WTC11 (cell line): ENCODE measurements at regions not wholly inside any gene's neighbourhood (a gene's known extent, or its start where the extent isn't known, plus 50 kb on each side); places are given as distances from the start of the nearest gene placed in this dataset.
A peak's percentile ranks its signal among the peaks of the same experiment; 100 is the strongest.
"Not testable (repeated sequence)": the region's sequence is repeated elsewhere in the genome, so short reads cannot be mapped to it uniquely, and the experiment has no call there.

ENCODE experiments used
- ATAC-seq: fragments of 200-7000 bp; cut with Tn5 transposase; 2 replicates; pipeline ENCODE4 v1.10.0; 2021; ENCODE audit warnings: mild to moderate bottlenecking, moderate library complexity
- CTCF ChIA-PET: fragments of 300-600 bp; sonication (Branson Sonifier 250); formaldehyde crosslinking; loops from one replicate; lab custom pipeline; 2021; ENCODE audit warnings: antibody characterized with exemption; lab: Charles Lee
- POLR2A ChIA-PET: fragments of 350-600 bp; sonication (Branson Sonifier 250); formaldehyde crosslinking; loops from one replicate; lab custom pipeline; 2021; ENCODE audit warnings: antibody characterized with exemption; lab: Charles Lee
- DNase-seq: peaks from one replicate; pipeline ENCODE4 v3.0.0; 2021; ENCODE audit warnings: low spot score
- H3K27ac Mint-ChIP-seq: 2 replicates; pipeline ENCODE4 v1.8.0; 2021; ENCODE audit warnings: mixed read lengths
- H3K27me3 Mint-ChIP-seq: 2 replicates; pipeline ENCODE4 v1.8.0; 2021; ENCODE audit warnings: low read depth, mild to moderate bottlenecking, moderate library complexity, mixed read lengths
- H3K36me3 Mint-ChIP-seq: 2 replicates; pipeline ENCODE4 v1.8.0; 2021; ENCODE audit warnings: mixed read lengths
- H3K4me1 Mint-ChIP-seq: 2 replicates; pipeline ENCODE4 v1.8.0; 2022; ENCODE audit warnings: mixed read lengths
- H3K4me3 Mint-ChIP-seq: 2 replicates; pipeline ENCODE4 v1.8.0; 2021; ENCODE audit warnings: mild to moderate bottlenecking, moderate library complexity, mixed read lengths
- H3K9me3 Mint-ChIP-seq: 2 replicates; pipeline ENCODE4 v1.8.0; 2021; ENCODE audit warnings: mixed read lengths
- EMX1 ChIP-seq: fragments of 250-450 bp; sonication (Bioruptor Pico); IDR thresholded peaks from 2 replicates; pipeline ENCODE4 v1.8.0; 2021; ENCODE audit warnings: mild to moderate bottlenecking
- FOXP1 ChIP-seq: sonication (generic); formaldehyde crosslinking; IDR thresholded peaks from 2 replicates; pipeline ENCODE4 v1.8.0; 2022; ENCODE audit warnings: missing genetic modification reagents, mild to moderate bottlenecking, moderate library complexity, borderline replicate concordance
- FOXP4 ChIP-seq: sonication (generic); formaldehyde crosslinking; IDR thresholded peaks from 2 replicates; pipeline ENCODE4 v1.8.0; 2022; ENCODE audit warnings: mild to moderate bottlenecking, missing genetic modification reagents
- NR3C1 ChIP-seq: sonication (generic); formaldehyde crosslinking; conservative IDR thresholded peaks from 2 replicates; pipeline ENCODE4 v1.8.1; 2023; ENCODE audit warnings: low read depth, mild to moderate bottlenecking, missing genetic modification reagents
- RELA ChIP-seq: sonication (generic); formaldehyde crosslinking; IDR thresholded peaks from 2 replicates; pipeline ENCODE4 v1.8.1; 2022; ENCODE audit warnings: missing genetic modification reagents, mild to moderate bottlenecking, borderline replicate concordance
- ZMAT4 ChIP-seq: fragments of 250-450 bp; sonication (Bioruptor Pico); IDR thresholded peaks from 2 replicates; pipeline ENCODE4 v1.9.0; 2021; ENCODE audit warnings: mild to moderate bottlenecking
- ZNF138 ChIP-seq: sonication (generic); formaldehyde crosslinking; conservative IDR thresholded peaks from 2 replicates; pipeline ENCODE4 v1.8.1; 2022; ENCODE audit warnings: mild to moderate bottlenecking, moderate library complexity, missing genetic modification reagents
- ZNF232 ChIP-seq: sonication (generic); formaldehyde crosslinking; IDR thresholded peaks from 2 replicates; pipeline ENCODE4 v1.8.0; 2022; ENCODE audit warnings: mild to moderate bottlenecking, missing genetic modification reagents
- ZNF396 ChIP-seq: fragments of 250-450 bp; sonication (Bioruptor Pico); IDR thresholded peaks from 2 replicates; pipeline ENCODE4 v1.8.0; 2021; ENCODE audit warnings: mild to moderate bottlenecking, moderate library complexity, borderline replicate concordance
- TF ChIP-seq, protein P1 (sequence below): sonication (generic); formaldehyde crosslinking; conservative IDR thresholded peaks from 2 replicates; pipeline ENCODE4 v1.8.1; 2023; ENCODE audit warnings: mild to moderate bottlenecking, low read depth, missing genetic modification reagents, moderate library complexity
- TF ChIP-seq, protein P2 (sequence below): sonication (generic); formaldehyde crosslinking; IDR thresholded peaks from 2 replicates; pipeline ENCODE4 v1.8.1; 2022; ENCODE audit warnings: low read depth, mild to moderate bottlenecking, moderate library complexity, missing genetic modification reagents, borderline replicate concordance
- TF ChIP-seq, protein P3 (sequence below): fragments of 250-450 bp; sonication (Bioruptor Pico); IDR thresholded peaks from 2 replicates; pipeline ENCODE4 v2.1.2; 2022; ENCODE audit warnings: mild to moderate bottlenecking, moderate library complexity

DNA sequence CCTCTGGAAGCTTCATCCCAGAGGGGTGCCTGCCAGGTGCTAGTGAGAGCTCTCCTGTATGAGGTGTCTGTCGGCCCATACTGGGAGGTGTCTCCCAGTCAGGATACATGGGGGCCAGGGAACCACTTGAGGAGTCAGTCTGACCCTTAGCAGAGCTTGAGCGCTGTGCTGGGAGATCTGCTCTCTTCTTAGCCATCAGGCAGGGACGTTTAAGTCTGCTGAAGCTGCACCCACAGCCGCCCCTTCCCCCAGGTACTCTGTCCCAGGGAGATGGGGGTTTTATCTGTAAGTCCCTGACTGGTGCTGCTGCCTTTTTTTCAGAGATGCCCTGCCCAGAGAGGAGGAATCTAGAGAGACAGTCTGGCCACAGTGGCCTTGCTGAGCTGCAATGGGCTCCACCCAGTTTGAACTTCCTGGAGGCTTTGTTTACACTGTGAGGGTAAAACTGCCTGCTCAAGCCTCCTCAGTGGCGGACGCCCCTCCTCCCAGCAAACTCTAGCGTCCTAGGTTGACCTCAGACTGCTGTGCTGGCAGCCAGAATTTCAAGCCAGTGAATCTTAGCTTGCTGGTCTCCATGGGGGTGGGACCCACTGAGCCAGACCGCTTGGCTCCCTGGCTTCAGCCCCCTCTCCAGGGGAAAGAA, 93.3 kb upstream of the DYRK2 start:
- H3K27me3 Mint-ChIP-seq, H3K4me1 Mint-ChIP-seq, H3K36me3 Mint-ChIP-seq, H3K27ac Mint-ChIP-seq, CTCF ChIA-PET, DNase-seq, H3K4me3 Mint-ChIP-seq: not testable (repeated sequence)
- ATAC-seq: peak; percentile 84
- H3K9me3 Mint-ChIP-seq: peaks cover 22% of the 10 kb centered on the region
- 0 out of 2 replicates have a peak, but pooled peaks have one; percentile 28 for TF ChIP-seq FOXP4 (CRISPR knock-in tag)
- POLR2A ChIA-PET: interaction anchor here (1.3 kb wide), 1 partner anchor 93 kb away, joined by 3 read pairs; the partner anchor contains the start of gene DYRK2

DNA sequence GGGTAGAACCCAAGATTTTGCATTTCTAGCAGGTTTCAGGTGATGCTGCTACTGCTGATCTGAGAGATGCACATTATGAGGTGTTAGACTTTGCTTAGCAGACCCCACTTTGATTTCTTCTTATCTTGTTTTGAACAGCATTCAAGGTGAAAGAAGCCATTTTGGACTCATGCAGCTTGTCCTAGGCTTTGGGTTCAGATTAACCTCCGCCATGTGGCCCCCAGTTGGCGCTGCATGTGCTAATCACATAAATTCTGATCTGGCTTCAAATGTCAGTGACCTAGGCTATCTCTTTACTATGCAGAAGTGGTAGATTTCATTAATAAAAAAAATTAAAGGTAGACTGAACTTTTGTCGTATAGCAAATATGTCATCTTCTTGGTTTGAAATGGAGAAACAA, 89.8 kb upstream of the DYRK2 start:
- H3K4me1 Mint-ChIP-seq: peaks cover 6% of the 10 kb centered on the region; the same call in 1 of the 2 replicates
- H3K4me3 Mint-ChIP-seq: no peak overlapping the region
- no peak for DNase-seq

GRCh38 chr12:67559751-67560150, 88.8 kb upstream of the DYRK2 start:
- H3K4me1 Mint-ChIP-seq: peaks cover 5% of the 10 kb centered on the region; the same call in 1 of the 2 replicates
- CTCF ChIA-PET: no interaction called here
- DNase-seq: no peak
- ATAC-seq: no peak
- TF ChIP-seq RELA: no peak
- TF ChIP-seq, protein P1, sequence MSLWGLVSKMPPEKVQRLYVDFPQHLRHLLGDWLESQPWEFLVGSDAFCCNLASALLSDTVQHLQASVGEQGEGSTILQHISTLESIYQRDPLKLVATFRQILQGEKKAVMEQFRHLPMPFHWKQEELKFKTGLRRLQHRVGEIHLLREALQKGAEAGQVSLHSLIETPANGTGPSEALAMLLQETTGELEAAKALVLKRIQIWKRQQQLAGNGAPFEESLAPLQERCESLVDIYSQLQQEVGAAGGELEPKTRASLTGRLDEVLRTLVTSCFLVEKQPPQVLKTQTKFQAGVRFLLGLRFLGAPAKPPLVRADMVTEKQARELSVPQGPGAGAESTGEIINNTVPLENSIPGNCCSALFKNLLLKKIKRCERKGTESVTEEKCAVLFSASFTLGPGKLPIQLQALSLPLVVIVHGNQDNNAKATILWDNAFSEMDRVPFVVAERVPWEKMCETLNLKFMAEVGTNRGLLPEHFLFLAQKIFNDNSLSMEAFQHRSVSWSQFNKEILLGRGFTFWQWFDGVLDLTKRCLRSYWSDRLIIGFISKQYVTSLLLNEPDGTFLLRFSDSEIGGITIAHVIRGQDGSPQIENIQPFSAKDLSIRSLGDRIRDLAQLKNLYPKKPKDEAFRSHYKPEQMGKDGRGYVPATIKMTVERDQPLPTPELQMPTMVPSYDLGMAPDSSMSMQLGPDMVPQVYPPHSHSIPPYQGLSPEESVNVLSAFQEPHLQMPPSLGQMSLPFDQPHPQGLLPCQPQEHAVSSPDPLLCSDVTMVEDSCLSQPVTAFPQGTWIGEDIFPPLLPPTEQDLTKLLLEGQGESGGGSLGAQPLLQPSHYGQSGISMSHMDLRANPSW (CRISPR knock-in tag): no peak
- no peak for TF ChIP-seq ZNF138 (CRISPR knock-in tag)
- TF ChIP-seq ZNF396 (CRISPR knock-in tag): no peak
- no peak for TF ChIP-seq FOXP1
- TF ChIP-seq ZMAT4 (CRISPR knock-in tag): no peak
- TF ChIP-seq ZNF232 (CRISPR knock-in tag): no peak
- no peak for TF ChIP-seq NR3C1 (CRISPR knock-in tag)
- TF ChIP-seq, protein P2, sequence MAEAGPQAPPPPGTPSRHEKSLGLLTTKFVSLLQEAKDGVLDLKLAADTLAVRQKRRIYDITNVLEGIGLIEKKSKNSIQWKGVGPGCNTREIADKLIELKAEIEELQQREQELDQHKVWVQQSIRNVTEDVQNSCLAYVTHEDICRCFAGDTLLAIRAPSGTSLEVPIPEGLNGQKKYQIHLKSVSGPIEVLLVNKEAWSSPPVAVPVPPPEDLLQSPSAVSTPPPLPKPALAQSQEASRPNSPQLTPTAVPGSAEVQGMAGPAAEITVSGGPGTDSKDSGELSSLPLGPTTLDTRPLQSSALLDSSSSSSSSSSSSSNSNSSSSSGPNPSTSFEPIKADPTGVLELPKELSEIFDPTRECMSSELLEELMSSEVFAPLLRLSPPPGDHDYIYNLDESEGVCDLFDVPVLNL (CRISPR knock-in tag): no peak
- TF ChIP-seq EMX1 (CRISPR knock-in tag): no peak
- TF ChIP-seq, all 79 proteins: peak for 0
- H3K27ac Mint-ChIP-seq: no peak overlapping the region
- H3K36me3 Mint-ChIP-seq: peaks cover 12% of the 10 kb centered on the region
- peaks cover 28% of the 10 kb centered on the region for H3K9me3 Mint-ChIP-seq
- no peak overlapping the region for H3K4me3 Mint-ChIP-seq
- H3K27me3 Mint-ChIP-seq: no peaks in the 10 kb centered on the region; the same call in 1 of the 2 replicates
- POLR2A ChIA-PET: no interaction called here

More for the DNA sequence above, 89.8 kb upstream of the DYRK2 start:
- ATAC-seq: no peak
- ChIA-PET CTCF (interaction anchor here (0.6 to 1.1 kb wide), 3 partner anchors 25 to 203 kb away, joined by 4 to 6 read pairs (median 4); no protein-coding TSS in a partner anchor), POLR2A (no interaction called here)
- Mint-ChIP-seq H3K27ac (no peak overlapping the region), H3K27me3 (no peaks in the 10 kb centered on the region; the same call in 1 of the 2 replicates), H3K36me3 (peaks cover 13% of the 10 kb centered on the region), H3K9me3 (peaks cover 28% of the 10 kb centered on the region)
- TF ChIP-seq, protein P3, sequence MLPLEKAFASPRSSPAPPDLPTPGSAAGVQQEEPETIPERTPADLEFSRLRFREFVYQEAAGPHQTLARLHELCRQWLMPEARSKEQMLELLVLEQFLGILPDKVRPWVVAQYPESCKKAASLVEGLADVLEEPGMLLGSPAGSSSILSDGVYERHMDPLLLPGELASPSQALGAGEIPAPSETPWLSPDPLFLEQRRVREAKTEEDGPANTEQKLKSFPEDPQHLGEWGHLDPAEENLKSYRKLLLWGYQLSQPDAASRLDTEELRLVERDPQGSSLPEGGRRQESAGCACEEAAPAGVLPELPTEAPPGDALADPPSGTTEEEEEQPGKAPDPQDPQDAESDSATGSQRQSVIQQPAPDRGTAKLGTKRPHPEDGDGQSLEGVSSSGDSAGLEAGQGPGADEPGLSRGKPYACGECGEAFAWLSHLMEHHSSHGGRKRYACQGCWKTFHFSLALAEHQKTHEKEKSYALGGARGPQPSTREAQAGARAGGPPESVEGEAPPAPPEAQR: no peak
